DMS114 treated with DMSO at 0.1 percent for 48 hours (cell line): ENCODE measurements at regions not wholly inside any gene's neighbourhood (a gene's known extent, or its start where the extent isn't known, plus 50 kb on each side); places are given as distances from the start of the nearest gene placed in this dataset.

Experiments used
- DNase-seq: peaks from one replicate; lab custom pipeline; 2025; ENCODE audit not compliant: unreplicated experiment; lab: John Stamatoyannopoulos, UW

DNA sequence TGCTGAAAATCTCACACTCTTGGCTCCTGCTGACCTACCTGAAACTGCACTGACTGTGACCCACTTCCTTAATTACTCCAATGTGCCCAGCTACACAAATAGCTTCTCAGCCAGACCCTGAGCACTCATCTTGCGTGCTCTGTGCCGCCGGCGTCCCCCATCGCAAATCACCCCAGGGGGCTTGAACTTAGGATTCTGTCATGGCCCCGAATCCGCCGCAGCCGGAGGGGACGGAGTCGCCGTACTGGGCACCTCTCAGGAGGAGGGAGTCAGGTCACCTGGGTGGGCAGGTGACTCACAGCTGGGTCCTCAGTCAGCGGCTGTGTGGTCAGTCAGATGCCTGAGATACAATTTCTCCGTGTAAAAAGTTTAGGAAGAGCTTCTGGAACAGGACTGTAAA, 804.9 kb upstream of the SALL3 start:
- no peak for DNase-seq

GRCh38 chr18:78178812-78179211, 800.8 kb upstream of the SALL3 start:
- no peak for DNase-seq

GRCh38 chr18:78180741-78181140, 798.9 kb upstream of the SALL3 start:
- DNase-seq, result no peak

GRCh38 chr18:78183815-78184214, 795.8 kb upstream of the SALL3 start:
- no peak for DNase-seq

- no peak for DNase-seq
These were observed 788.3 kb upstream of the SALL3 start for GRCh38 chr18:78191276-78191675.

DNA sequence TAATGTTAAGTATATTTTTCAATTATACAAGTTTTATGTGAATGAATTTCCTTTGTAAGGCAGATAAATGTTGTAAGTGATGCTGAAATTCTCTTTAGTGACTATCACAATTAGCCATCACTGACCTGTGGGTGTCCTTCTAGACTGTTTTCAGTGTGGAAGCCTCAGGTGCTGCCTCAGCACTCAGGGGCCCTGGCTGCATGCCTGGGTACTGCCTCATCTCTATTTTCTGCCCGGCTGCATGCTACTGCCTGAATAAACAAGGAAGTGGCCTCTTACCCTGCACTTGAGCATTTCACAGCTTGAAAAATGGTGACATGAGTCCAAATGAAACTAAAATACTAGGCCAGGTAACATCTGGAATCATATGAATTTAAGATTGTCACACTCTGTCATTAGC, 787.6 kb upstream of the SALL3 start:
- no peak for DNase-seq

GRCh38 chr18:78196280-78196679, 783.3 kb upstream of the SALL3 start:
- DNase-seq, result no peak

- no peak for DNase-seq
These were observed 780.6 kb upstream of the SALL3 start for GRCh38 chr18:78199002-78199401.

DNA sequence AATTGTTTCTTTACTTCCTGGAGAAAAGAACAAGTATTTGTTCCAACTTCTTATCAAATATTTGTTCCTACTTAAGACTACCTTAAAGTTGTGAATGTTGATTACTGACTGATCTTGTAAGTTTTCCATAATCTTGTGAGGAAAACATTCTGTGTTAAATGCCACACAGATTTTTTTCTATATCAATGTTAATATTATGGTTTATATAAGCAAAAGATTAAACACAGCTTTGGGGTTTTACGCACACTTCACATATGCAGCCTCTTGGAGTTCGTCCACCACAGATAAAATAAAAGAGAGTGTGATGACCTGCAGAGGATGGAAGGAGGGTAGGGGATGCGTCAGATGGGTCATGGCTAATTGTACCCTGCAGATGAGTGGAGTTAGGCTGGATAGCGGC, 780.0 kb upstream of the SALL3 start:
- no peak for DNase-seq

GRCh38 chr18:78207942-78208341, 771.7 kb upstream of the SALL3 start:
- DNase-seq, result no peak

DNA sequence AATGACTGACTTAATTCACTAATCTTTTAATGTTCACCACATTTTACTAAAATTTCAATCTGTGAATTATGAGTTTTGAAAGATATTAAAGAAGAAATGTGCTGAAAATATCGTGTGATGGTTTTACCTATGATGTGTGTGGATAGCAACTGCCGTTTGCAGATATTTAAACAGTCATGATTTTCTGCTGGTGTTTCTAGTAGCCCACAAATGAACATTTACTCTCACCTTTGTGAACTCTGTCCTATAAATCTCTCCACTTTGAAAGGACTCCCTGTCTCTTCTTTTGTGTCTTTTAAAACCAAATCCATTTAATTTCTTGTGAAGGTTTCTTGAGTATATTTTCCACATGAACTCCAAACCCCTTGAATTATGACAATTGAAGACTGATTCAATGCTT, 771.2 kb upstream of the SALL3 start:
- no peak for DNase-seq

- DNase-seq, result no peak
These were observed 766.1 kb upstream of the SALL3 start for GRCh38 chr18:78213361-78213994.

- DNase-seq, result no peak
These were observed 758.1 kb upstream of the SALL3 start for GRCh38 chr18:78221496-78221895.

DNA sequence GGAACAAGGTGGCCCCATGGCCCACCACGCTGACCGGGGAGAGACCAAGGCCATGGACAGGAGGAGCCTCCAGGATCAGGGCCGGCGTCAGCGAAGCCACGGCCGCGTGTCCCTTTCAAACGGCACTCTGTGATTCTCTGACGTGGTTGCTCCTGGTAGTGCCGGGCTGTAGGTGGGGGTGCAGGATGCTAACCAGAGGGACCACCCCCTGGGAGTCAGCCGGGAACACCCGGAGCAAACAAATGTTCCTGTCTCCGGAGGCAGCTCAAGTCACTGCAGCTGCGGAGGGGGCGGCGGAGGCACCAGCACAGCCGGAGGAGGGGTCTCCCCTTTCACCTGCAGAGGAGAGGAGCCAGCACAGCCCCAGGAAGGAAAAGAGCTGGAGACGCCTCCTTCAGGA, 750.6 kb upstream of the SALL3 start:
- no peak for DNase-seq

DNA sequence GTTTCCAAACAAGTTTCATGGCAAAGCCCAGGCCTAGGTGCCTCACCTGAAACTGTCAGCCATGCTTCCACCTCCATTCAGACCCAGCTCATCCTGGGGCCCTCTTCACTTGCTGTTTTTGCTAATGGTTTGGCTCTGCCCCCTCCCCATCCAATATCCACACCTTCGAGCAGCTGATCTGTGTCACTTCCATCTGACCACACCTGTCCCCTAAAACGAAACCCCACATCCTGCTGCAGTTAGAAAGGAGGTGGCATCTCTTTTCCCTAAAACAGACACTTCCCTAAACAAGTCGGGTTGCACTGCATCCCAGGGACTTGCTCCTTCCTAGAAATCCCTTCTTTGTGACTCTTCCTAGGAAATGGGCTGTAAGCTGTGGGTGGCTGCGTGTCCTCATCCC, 748.7 kb upstream of the SALL3 start:
- no peak for DNase-seq

DNA sequence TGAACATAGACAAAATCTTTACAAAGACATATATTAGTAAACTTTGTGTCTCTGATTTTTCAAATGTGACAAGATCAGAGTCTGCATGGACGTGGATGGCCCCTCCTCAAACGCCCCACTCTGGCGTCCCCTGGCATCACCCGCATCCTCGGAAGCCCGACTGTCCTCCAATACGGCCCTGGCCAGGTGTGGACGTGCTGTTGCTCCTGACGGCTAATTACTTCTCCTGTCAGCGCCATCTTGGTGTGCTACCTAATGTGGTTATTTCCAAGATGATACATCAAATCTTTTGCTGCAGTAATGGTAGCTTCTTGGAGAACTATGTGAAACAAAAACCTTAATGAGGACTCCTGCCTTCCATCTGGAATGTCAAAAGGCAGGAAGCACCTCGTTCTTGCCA, 747.4 kb upstream of the SALL3 start:
- DNase-seq, result no peak

DNA sequence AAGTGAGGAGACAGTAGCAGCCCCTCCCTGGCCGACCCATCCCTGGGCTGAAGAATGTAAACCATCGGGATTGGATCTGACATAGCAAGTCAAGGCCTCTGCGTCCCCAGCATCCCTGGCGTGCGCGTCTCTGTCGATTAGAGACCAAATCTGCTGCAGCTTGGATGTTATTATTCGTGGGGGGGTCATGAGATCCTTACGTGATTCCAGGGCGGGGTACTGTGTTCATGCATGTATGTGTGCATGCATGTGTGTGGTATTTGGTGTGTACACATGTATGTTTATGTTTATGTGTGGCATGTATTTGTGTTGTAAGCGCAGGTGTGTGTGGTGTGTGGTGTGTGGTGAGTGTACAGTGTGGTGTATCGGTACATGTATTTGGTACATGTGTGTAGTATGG, 741.8 kb upstream of the SALL3 start:
- no peak for DNase-seq

DNA sequence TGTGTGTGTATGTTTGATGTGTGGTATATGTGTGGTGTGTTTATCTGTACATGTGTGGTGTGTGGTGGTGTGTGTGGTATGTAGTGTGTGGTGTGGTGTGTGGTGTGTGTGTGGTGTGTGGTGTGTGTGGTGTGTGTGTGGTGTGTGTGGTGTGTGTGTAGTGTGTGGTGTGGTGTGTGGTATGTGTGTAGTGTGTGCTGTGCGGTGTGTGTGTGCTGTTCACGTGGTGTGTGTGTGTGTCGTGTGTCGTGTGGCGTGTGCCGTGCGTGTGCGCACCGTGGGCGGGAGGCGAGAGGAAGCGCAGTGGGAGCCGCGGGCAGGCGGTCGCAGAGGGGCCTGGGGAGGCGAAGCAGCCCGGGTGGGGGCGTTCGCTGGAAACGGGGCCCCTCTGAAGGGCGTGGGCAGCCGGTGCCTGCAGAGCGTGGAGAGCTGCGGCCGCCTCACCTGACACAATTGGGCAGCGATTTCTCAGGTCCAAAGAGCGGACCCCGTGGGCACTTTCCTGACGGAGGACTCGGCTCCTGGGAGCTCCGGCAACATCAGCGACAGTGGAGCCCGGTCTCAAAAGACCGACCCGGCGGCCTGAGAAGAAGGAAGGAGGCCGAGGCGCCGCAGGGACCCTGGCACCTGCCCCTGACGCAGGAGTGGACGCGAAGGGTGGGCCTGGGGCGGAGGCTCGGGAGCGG, 741.1 kb upstream of the SALL3 start:
- no peak for DNase-seq

DNA sequence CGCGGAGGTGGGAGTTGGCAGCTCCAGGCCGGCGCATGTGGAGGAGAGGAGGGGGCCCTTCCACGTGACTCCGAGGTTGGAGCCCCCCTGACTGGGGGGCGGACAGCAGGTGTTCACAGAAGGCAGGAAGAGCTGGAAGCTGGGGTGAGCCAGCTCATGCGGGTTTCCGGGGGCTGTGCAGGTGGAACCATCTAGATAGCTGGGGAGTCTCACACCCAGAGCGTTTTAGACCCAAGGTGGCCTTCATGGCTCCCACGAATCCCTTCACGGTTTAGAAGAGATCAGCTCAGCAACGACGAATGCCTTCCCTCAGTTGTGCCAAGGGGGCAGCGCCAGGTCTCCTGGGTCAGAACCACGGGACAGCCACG, 740.5 kb upstream of the SALL3 start:
- no peak for DNase-seq

- DNase-seq, result no peak
These were observed 739.5 kb upstream of the SALL3 start for GRCh38 chr18:78240101-78240500.

GRCh38 chr18:78240627-78241252, 738.9 kb upstream of the SALL3 start:
- DNase-seq, result no peak

DNA sequence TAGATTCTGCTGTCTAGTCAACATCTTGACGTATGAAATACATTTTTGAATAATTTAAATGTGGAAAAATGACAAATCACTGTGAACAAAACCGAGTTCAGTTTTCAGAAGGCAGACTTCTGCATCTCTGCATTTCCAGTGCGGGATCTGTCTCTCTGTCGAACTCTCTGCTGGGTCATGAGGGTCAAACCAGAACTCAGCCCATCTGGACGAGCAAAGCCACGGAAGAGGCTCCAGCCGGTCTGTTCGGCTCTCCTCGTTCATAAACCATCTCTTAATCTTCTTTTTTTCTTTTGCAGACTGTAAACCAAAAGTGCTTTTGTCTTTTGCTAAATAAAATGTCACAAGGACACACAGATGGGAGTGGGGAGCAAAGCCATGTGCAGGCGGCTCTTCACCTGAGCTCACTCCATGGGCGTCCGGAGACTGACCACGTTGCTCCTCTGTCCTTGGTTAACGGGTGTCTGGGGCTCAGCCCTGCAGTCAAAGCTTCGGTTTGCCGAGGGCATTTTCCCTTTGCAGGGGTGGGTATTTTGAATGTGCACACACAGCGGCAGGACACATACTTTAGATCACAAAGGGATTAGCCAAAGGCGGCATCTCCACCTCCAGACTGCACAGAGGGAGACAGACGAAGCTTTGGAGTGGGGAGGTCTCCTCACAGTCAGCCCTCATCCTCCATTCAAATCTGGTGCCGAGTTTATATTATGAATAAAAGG, 737.9 kb upstream of the SALL3 start:
- DNase-seq, result no peak
